A549 (cell line): ENCODE measurements at regions not wholly inside any gene's neighbourhood (a gene's known extent, or its start where the extent isn't known, plus 50 kb on each side); places are given as distances from the start of the nearest gene placed in this dataset.

Experiments used
- ATAC-seq, 2 experiments: fragments of 200-7000 bp in 1 of 2; fragments of >200 bp in 1 of 2; cut with Nextera tagmentation in 1 of 2; cut with Tn5 transposase in 1 of 2; 3 replicates each; pipeline versions ENCODE4 v1.8.0 to v1.9.1; 2018 to 2020; ENCODE audit warnings: mild to moderate bottlenecking in 1 of 2, moderate library complexity in 1 of 2
- CTCF ChIA-PET: fragments of 300-600 bp; sonication (Branson Sonifier 250); formaldehyde crosslinking; extraction: SDS; loops from one replicate; lab custom pipeline; 2021; ENCODE audit warnings: antibody characterized with exemption, inconsistent platforms; lab: Yijun Ruan, JAX
- POLR2A ChIA-PET: fragments of 350-600 bp; formaldehyde crosslinking; extraction: SDS; loops from one replicate; lab custom pipeline; 2021; ENCODE audit warnings: antibody characterized with exemption, inconsistent platforms; lab: Yijun Ruan, JAX
- DNase-seq, 2 experiments: peaks; one replicate each; pipeline versions ENCODE4 v3.0.0 to v3.0.0-alpha.2; 2011 to 2016; ENCODE audit warnings: low read depth in 1 of 2, low spot score in 1 of 2
- FAIRE-seq: peaks from 2 replicates; lab custom pipeline; 2011; peaks lifted over from hg19 to GRCh38; lab: Jason Lieb, UNC
- H3K27ac ChIP-seq, 2 experiments: fragments of >200 bp; sonication (Bioruptor Twin); formaldehyde crosslinking; 3 replicates each; pipeline ENCODE4 v1.5.1; 2016 to 2017
- H3K4me1 ChIP-seq: fragments of >200 bp; sonication (Bioruptor Twin); formaldehyde crosslinking; 3 replicates; pipeline ENCODE4 v1.6.1; 2016
- H3K4me2 ChIP-seq: fragments of >200 bp; sonication (Bioruptor Twin); formaldehyde crosslinking; 3 replicates; pipeline ENCODE4 v1.6.1; 2016
- H3K4me3 ChIP-seq: fragments of >200 bp; sonication (Bioruptor Twin); formaldehyde crosslinking; 3 replicates; pipeline ENCODE4 v1.5.1; 2016
- H3K9me3 ChIP-seq: fragments of >200 bp; sonication (Bioruptor Twin); formaldehyde crosslinking; 3 replicates; pipeline ENCODE4 v1.6.1; 2016
- ATOH8 ChIP-seq: fragments of 250-450 bp; sonication (Bioruptor Pico); IDR thresholded peaks from 2 replicates; pipeline ENCODE4 v1.5.0; 2020; ENCODE audit warnings: low read depth, mild to moderate bottlenecking, moderate library complexity
- BCL3 ChIP-seq: fragments of >200 bp; sonication (Bioruptor Twin); formaldehyde crosslinking; IDR thresholded peaks from 3 replicates; pipeline ENCODE4 v1.6.1; 2016
- CBX2 ChIP-seq: fragments of 200-600 bp; sonication (generic); IDR thresholded peaks from 2 replicates; pipeline ENCODE4 v1.6.1; 2016; ENCODE audit warnings: low read depth, mild to moderate bottlenecking, borderline replicate concordance
- CBX8 ChIP-seq: fragments of 200-600 bp; sonication (generic); IDR thresholded peaks from 2 replicates; pipeline ENCODE4 v1.6.1; 2016
- CTCF ChIP-seq: fragments of >200 bp; sonication (Bioruptor Twin); formaldehyde crosslinking; IDR thresholded peaks from 3 replicates; pipeline ENCODE4 v1.5.1; 2016
- EHMT2 ChIP-seq: fragments of 200-600 bp; sonication (generic); IDR thresholded peaks from 2 replicates; pipeline ENCODE4 v1.6.1; 2016; ENCODE audit warnings: antibody characterized with exemption, low read depth, mild to moderate bottlenecking, moderate library complexity
- ESRRA ChIP-seq: fragments of 150-350 bp; IDR thresholded peaks from 2 replicates; pipeline ENCODE4 v1.6.1; 2014; ENCODE audit warnings: mild to moderate bottlenecking, low read length, borderline replicate concordance
- FOSL2 ChIP-seq, 2 experiments: fragments of 450-650 bp in 1 of 2; fragments of >200 bp in 1 of 2; sonication (Bioruptor Twin) in 1 of 2; formaldehyde crosslinking; IDR thresholded peaks; 2 replicates each; pipeline versions ENCODE4 v1.5.0 to v1.6.1; 2016 to 2020; ENCODE audit warnings: mild to moderate bottlenecking in 1 of 2, moderate library complexity in 1 of 2
- GATA3 ChIP-seq: IDR thresholded peaks from 2 replicates; pipeline ENCODE4 v1.6.1; 2012; ENCODE audit warnings: borderline replicate concordance
- HOXB13 ChIP-seq: fragments of 250-450 bp; sonication (Bioruptor Pico); IDR thresholded peaks from 2 replicates; pipeline ENCODE4 v1.5.0; 2020; ENCODE audit warnings: low read depth, mild to moderate bottlenecking, moderate library complexity
- HOXB5 ChIP-seq: fragments of 250-450 bp; sonication (Bioruptor Pico); IDR thresholded peaks from 2 replicates; pipeline ENCODE4 v1.5.0; 2020; ENCODE audit warnings: mild to moderate bottlenecking, moderate library complexity
- JUN ChIP-seq, 2 experiments: fragments of >200 bp; sonication (Bioruptor Twin); formaldehyde crosslinking; IDR thresholded peaks; 2 replicates in 1 of 2; 3 replicates in 1 of 2; pipeline ENCODE4 v1.6.1; 2016 to 2017
- JUNB ChIP-seq: fragments of >200 bp; sonication (Bioruptor Twin); formaldehyde crosslinking; IDR thresholded peaks from 2 replicates; pipeline ENCODE4 v1.6.1; 2016
- KDM1A ChIP-seq: fragments of 200-600 bp; sonication (generic); IDR thresholded peaks from 2 replicates; pipeline ENCODE4 v1.6.1; 2016; ENCODE audit warnings: low read depth, mild to moderate bottlenecking
- NFE2L2 ChIP-seq: fragments of 150-350 bp; conservative IDR thresholded peaks from 2 replicates; pipeline ENCODE4 v1.6.1; 2014; ENCODE audit warnings: low read length
- PBX3 ChIP-seq: IDR thresholded peaks from 2 replicates; pipeline ENCODE4 v1.6.1; 2012
- PHF8 ChIP-seq: fragments of 200-600 bp; sonication (generic); IDR thresholded peaks from 2 replicates; pipeline ENCODE4 v1.6.1; 2016; ENCODE audit warnings: low read depth, mild to moderate bottlenecking, antibody characterized with exemption, moderate library complexity, borderline replicate concordance
- POLR2A ChIP-seq: IDR thresholded peaks from 2 replicates; pipeline ENCODE4 v1.6.1; 2012; ENCODE audit warnings: mild to moderate bottlenecking, low read length
- POLR2AphosphoS2 ChIP-seq: conservative IDR thresholded peaks from 2 replicates; pipeline ENCODE4 v1.6.1; 2012; ENCODE audit warnings: low read length, improper control_type of control experiment, inconsistent platforms
- RCOR1 ChIP-seq: fragments of 150-350 bp; IDR thresholded peaks from 2 replicates; pipeline ENCODE4 v1.6.1; 2014; ENCODE audit warnings: antibody characterized with exemption, low read length, low read depth
- RFX5 ChIP-seq: fragments of 450-650 bp; IDR thresholded peaks from 2 replicates; pipeline ENCODE4 v1.7.1; 2014; ENCODE audit warnings: antibody characterized with exemption, mild to moderate bottlenecking, moderate library complexity
- TP53 ChIP-seq: fragments of 250-450 bp; sonication (Bioruptor Pico); IDR thresholded peaks from 2 replicates; pipeline ENCODE4 v1.5.0; 2021; ENCODE audit warnings: mild to moderate bottlenecking, moderate library complexity
- ZSCAN20 ChIP-seq: fragments of 250-450 bp; sonication (Bioruptor Pico); IDR thresholded peaks from 2 replicates; pipeline ENCODE4 v1.8.0; 2022; ENCODE audit warnings: mild to moderate bottlenecking, moderate library complexity
- WGBS: methylation state at CpG from one replicate; pipeline ENCODE4 v1.1.6; 2017; ENCODE audit errors: missing lambda C conversion rate; 5-methylcytosine and 5-hydroxymethylcytosine counted together
- TF ChIP-seq, protein P1 (sequence below): IDR thresholded peaks from 2 replicates; pipeline ENCODE4 v1.6.1; 2012
- TF ChIP-seq, protein P2 (sequence below): fragments of 250-450 bp; sonication (Bioruptor Pico); IDR thresholded peaks from 2 replicates; pipeline ENCODE4 v1.5.0; 2021; ENCODE audit warnings: mild to moderate bottlenecking, moderate library complexity, borderline replicate concordance

GRCh38 chr16:26583803-26584202 lies 482.9 kb upstream of the C16orf82 start:
- TF ChIP-seq, protein P1, sequence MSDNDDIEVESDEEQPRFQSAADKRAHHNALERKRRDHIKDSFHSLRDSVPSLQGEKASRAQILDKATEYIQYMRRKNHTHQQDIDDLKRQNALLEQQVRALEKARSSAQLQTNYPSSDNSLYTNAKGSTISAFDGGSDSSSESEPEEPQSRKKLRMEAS, result no peak
- TF ChIP-seq POLR2A (no peak), FOSL2 (IDR thresholded peaks at IDR 0.05) (no peak), FOSL2 (CRISPR knock-in tag; IDR thresholded peaks at IDR 0.05) (no peak), ESRRA (no peak), KDM1A (no peak), ZSCAN20 (no peak), JUN (IDR thresholded peaks at IDR 0.05) (no peak), GATA3 (no peak), NFE2L2 (no peak), RCOR1 (no peak), PBX3 (no peak), HOXB13 (CRISPR knock-in tag) (no peak), BCL3 (no peak), PHF8 (no peak), ATOH8 (CRISPR knock-in tag) (no peak), CTCF (no peak), TP53 (no peak), EHMT2 (no peak), JUNB (no peak)
- TF ChIP-seq, protein P2, sequence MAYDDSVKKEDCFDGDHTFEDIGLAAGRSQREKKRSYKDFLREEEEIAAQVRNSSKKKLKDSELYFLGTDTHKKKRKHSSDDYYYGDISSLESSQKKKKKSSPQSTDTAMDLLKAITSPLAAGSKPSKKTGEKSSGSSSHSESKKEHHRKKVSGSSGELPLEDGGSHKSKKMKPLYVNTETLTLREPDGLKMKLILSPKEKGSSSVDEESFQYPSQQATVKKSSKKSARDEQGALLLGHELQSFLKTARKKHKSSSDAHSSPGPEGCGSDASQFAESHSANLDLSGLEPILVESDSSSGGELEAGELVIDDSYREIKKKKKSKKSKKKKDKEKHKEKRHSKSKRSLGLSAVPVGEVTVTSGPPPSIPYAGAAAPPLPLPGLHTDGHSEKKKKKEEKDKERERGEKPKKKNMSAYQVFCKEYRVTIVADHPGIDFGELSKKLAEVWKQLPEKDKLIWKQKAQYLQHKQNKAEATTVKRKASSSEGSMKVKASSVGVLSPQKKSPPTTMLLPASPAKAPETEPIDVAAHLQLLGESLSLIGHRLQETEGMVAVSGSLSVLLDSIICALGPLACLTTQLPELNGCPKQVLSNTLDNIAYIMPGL, result no peak
- no peak for ATAC-seq
- no peak for DNase-seq
- ChIA-PET CTCF (no interaction called here), POLR2A (no interaction called here)
- Histone ChIP-seq H3K4me2 (no peak overlapping the region), H3K4me3 (no peak overlapping the region), H3K27ac (no peak overlapping the region), H3K4me1 (no peaks in the 10 kb centered on the region), H3K9me3 (no peaks in the 10 kb centered on the region)
- 0% methylated on average over 4 of the region's 4 CpGs for WGBS
- no peak for FAIRE-seq

GRCh38 chr16:26593700-26594099 lies 473.0 kb upstream of the C16orf82 start:
- Histone ChIP-seq H3K9me3 (no peaks in the 10 kb centered on the region), H3K27ac (no peak overlapping the region), H3K4me3 (no peak overlapping the region), H3K4me2 (no peak overlapping the region), H3K4me1 (no peaks in the 10 kb centered on the region)
- FAIRE-seq (no peak), DNase-seq (no peak), ATAC-seq (no peak)
- 2% methylated on average over 5 of the region's 5 CpGs for WGBS
- POLR2A ChIA-PET, result no interaction called here
- no peak for TF ChIP-seq RFX5
- no peak for TF ChIP-seq POLR2AphosphoS2
- no peak for TF ChIP-seq CBX2
- no peak for TF ChIP-seq HOXB5 (CRISPR knock-in tag)
- no peak for TF ChIP-seq PHF8
- no peak for TF ChIP-seq KDM1A
- TF ChIP-seq CBX8, result no peak
- CTCF ChIA-PET, result interaction anchor here (1.3 kb wide), 1 partner anchor 11 kb away, joined by 3 read pairs; no protein-coding TSS in a partner anchor
